ENCODE measurements at regions not wholly inside any gene's neighbourhood (a gene's known extent, or its start where the extent isn't known, plus 50 kb on each side); places are given as distances from the start of the nearest gene placed in this dataset.
A peak's percentile ranks its signal among the peaks of the same experiment; 100 is the strongest.
"Not testable (repeated sequence)": the region's sequence is repeated elsewhere in the genome, so short reads cannot be mapped to it uniquely, and the experiment has no call there.

DNA sequence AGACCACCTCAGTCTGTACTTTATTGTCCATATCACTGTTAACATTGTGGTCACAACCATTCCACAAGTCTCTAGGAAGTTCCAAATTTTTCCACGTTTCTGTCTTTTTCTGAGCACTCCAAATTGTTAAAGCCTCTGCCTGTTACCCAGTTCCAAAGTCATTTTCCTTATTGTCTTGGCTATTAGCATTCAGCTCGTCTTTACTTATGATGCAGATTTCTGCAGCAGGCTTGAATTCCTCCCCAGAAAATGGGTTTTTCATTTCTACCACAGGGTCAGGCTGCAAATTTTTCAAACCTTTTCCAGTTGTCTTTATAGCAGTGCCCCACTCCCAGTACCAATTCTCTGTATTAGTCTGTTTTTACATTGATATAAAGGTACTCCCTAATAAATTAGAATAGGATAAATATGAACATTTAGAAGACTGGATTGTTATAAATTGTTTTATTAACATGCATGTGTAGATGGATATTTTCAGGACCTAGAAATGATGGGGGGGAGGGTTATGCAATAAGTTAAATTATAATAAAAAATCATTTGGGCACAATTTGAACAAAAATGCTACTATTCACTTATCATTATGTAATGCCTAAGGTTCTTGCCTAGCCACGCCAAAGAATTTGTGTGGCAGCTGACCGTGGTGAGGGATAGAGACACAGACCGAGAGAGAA lies 595.3 kb upstream of the ADGRB3 start:
- TF ChIP-seq POLR2A (IDR thresholded peaks at IDR 0.05; ENCODE audit: low read depth, low read length) = no peak
- TF ChIP-seq POLR2AphosphoS5 (IDR thresholded peaks at IDR 0.05; ENCODE audit: low read depth, low read length) = no peak
- TF ChIP-seq TAF1 (IDR thresholded peaks at IDR 0.05; ENCODE audit: low read depth, low read length) = no peak
- no peak for TF ChIP-seq POU2F2 (IDR thresholded peaks at IDR 0.05; ENCODE audit: low read depth, low read length)
- no peak for TF ChIP-seq PAX5 (IDR thresholded peaks at IDR 0.05; ENCODE audit: insufficient read depth, low read length, severe bottlenecking)
- TF ChIP-seq SPI1 (IDR thresholded peaks at IDR 0.05; ENCODE audit: low read depth, low read length) = no peak
- no peak for DNase-seq (ENCODE audit: insufficient read length, low spot score)
- FAIRE-seq = no peak

DNA sequence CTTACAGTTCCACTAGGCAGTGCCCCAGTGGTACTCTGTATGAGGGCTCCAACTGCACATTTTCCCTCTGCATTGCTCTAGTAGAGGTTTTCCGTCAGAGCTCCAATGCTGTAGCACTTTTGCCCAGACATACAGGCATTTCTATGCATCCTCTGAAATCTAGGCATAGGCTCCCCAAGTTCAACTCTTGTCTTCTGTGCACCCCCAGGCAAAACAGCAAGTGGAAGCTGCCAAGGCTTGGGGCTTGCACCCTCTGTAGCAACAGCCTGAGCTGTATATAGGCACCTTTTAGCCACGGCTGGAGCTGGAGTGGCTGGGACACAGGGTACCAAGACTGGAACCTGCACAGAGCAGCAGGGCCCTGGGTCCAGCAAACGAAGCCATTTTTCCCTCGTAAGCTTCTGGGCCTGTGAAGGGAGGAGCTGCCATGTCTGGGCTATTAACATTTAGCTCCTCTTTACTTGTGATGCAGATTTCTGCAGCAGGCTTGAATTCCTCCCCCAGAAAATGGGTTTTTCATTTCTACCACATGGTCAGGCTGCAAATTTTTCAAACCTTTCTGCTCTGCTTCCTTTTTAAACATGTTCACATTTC lies 596.2 kb upstream of the ADGRB3 start:
- TF ChIP-seq SPI1 (IDR thresholded peaks at IDR 0.05; ENCODE audit: low read depth, low read length) (no peak), PAX5 (IDR thresholded peaks at IDR 0.05; ENCODE audit: insufficient read depth, low read length, severe bottlenecking) (no peak), POU2F2 (IDR thresholded peaks at IDR 0.05; ENCODE audit: low read depth, low read length) (no peak)
- DNase-seq (ENCODE audit: insufficient read length, low spot score) (no peak), FAIRE-seq (no peak)

DNA sequence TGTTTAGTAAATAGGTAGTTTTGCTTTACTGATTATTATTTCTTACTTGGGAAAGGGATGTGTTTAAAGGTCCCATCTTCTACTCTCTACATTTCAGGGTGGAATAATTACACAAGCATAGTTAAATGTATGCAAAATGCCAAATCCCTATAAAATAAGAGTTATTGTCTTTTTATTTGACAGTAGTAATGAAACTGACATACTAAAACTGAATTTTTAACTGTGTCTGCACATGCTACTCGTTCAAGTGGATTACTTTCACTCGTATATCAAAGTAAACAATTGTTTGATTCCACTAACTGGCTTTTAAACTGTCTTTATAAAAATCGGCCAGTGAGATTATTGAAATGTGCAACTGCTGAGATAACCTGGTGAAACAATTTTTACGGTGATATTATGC lies 602.9 kb upstream of the ADGRB3 start:
- DNase-seq (ENCODE audit: insufficient read length, low spot score) = no peak
- no peak for FAIRE-seq
- TF ChIP-seq PAX5 (IDR thresholded peaks at IDR 0.05; ENCODE audit: insufficient read depth, low read length, severe bottlenecking) (no peak), POU2F2 (IDR thresholded peaks at IDR 0.05; ENCODE audit: low read depth, low read length) (no peak), POLR2A (IDR thresholded peaks at IDR 0.05; ENCODE audit: low read depth, low read length) (no peak), SPI1 (IDR thresholded peaks at IDR 0.05; ENCODE audit: low read depth, low read length) (no peak), TAF1 (IDR thresholded peaks at IDR 0.05; ENCODE audit: low read depth, low read length) (no peak), POLR2AphosphoS5 (IDR thresholded peaks at IDR 0.05; ENCODE audit: low read depth, low read length) (no peak)

DNA sequence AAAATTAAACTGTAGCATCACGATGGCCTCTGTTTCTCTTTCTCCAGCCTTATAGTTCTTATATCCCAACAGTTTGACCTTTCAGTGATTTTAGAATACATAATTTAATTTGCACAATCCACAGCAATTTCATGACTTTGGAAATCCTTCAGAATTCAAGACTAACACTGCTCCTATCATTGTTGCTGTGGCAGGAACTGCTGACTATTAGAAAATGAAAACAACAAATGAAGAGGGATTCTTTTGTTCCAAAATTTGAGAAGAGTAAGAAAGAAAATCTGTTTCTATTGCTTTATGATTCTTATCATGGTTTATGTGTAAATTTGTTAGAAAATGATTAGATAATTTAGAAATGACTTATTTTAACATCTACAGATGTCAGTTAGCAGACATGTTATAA lies 604.0 kb upstream of the ADGRB3 start:
- TF ChIP-seq POU2F2 (IDR thresholded peaks at IDR 0.05; ENCODE audit: low read depth, low read length) (no peak), POLR2A (IDR thresholded peaks at IDR 0.05; ENCODE audit: low read depth, low read length) (no peak), PAX5 (IDR thresholded peaks at IDR 0.05; ENCODE audit: insufficient read depth, low read length, severe bottlenecking) (no peak), POLR2AphosphoS5 (IDR thresholded peaks at IDR 0.05; ENCODE audit: low read depth, low read length) (no peak), TAF1 (IDR thresholded peaks at IDR 0.05; ENCODE audit: low read depth, low read length) (no peak)
- FAIRE-seq (no peak), DNase-seq (ENCODE audit: insufficient read length, low spot score) (no peak)

DNA sequence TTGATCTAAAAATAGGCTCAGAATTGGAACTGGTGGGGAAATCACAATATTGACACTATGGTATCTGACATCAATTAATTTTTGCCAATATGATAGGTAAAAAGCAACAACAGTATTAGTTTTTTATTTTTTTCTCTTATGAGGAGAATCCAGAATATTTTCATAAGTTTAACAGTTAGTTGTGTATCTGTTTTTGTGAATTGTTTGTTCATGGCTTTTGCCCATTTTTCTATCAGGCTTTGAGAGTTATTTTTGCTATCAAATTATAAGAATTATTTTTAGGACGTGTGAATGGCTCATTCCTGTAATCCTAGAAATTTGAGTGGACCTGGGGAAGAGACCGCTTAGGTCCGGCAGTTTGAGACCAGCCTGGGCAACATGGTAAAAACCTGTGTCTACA lies 608.6 kb upstream of the ADGRB3 start:
- DNase-seq (ENCODE audit: insufficient read length, low spot score) (no peak), FAIRE-seq (no peak)
- no peak for TF ChIP-seq POU2F2 (IDR thresholded peaks at IDR 0.05; ENCODE audit: low read depth, low read length)
- no peak for TF ChIP-seq POLR2A (IDR thresholded peaks at IDR 0.05; ENCODE audit: low read depth, low read length)

DNA sequence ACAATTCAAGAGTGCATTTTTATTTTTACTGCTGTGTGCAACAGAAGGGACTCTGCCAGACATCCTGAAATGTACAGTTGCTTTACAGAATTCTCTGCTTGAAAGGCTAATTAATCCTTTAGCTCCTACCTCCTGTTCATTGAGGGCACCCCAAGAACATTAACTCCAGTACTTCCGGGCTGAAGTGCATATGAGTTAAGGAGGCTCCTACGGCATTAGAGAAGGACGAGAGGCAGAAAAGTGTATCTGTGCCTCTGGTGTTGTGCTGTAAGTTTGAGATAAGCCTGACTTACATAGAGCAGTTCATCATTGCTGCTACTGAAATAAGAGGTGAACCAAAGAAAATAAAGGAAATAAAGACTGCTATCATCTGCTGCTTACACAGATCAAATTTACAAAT lies 609.3 kb upstream of the ADGRB3 start:
- DNase-seq (ENCODE audit: insufficient read length, low spot score) = no peak
- TF ChIP-seq TAF1 (IDR thresholded peaks at IDR 0.05; ENCODE audit: low read depth, low read length) = no peak
- no peak for TF ChIP-seq POLR2AphosphoS5 (IDR thresholded peaks at IDR 0.05; ENCODE audit: low read depth, low read length)
- TF ChIP-seq POU2F2 (IDR thresholded peaks at IDR 0.05; ENCODE audit: low read depth, low read length) = no peak
- no peak for TF ChIP-seq POLR2A (IDR thresholded peaks at IDR 0.05; ENCODE audit: low read depth, low read length)
- TF ChIP-seq PAX5 (IDR thresholded peaks at IDR 0.05; ENCODE audit: insufficient read depth, low read length, severe bottlenecking) = no peak
- no peak for TF ChIP-seq SPI1 (IDR thresholded peaks at IDR 0.05; ENCODE audit: low read depth, low read length)
- FAIRE-seq = no peak

DNA sequence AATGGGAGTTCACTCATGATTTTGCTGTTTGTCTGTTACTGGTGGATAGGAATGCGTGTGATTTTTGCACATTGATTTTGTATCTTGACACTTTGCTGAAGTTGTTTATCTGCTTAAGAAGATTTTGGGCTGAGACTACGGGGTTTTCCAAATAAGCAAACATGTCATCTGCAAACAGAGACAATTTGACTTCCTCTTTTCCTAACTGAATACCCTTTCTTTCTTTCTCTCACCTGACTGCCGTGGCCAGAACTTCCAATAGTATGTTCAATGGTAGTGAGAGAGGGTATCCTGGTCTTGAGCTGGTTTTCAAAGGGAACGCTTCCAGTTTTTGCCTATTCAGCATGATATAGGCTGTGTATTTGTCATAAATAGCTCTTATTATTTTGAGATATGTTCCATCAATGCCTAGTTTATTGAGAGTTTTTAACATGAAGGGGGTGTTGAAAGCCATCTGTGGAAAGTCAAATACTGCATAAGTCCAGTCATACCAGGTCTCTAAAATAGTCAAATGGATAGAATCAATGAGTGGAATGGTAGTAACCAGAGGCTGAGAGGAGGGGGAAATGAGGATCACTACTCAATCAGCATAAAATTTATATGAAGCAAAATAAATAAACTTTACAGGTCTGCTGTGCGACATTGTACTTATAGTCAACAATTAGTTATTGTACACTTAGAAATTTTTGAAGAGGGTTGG lies 610.4 kb upstream of the ADGRB3 start:
- TF ChIP-seq SPI1 (IDR thresholded peaks at IDR 0.05; ENCODE audit: low read depth, low read length) (peak; percentile 89), POLR2AphosphoS5 (IDR thresholded peaks at IDR 0.05; ENCODE audit: low read depth, low read length) (no peak)
- no peak for FAIRE-seq
- no peak for DNase-seq (ENCODE audit: insufficient read length, low spot score)

DNA sequence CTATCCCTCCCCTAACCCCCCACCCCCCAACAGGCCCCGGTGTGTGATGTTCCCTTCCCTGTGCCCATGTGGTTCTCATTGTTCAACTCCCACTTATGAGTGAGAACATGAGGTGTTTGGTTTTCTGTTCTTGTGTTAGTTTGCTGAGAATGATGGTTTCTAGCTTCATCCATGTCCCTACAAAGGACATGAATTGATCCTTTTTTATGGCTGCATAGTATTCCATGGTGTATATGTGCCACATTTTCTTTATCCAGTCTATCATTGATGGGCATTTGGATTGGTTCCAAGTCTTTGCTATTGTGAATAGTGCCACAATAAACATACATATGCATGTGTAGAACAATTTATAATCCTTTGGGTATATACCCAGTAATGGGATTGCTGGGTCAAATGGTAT lies 612.1 kb upstream of the ADGRB3 start:
- DNase-seq (ENCODE audit: insufficient read length, low spot score); FAIRE-seq: not testable (repeated sequence)

DNA sequence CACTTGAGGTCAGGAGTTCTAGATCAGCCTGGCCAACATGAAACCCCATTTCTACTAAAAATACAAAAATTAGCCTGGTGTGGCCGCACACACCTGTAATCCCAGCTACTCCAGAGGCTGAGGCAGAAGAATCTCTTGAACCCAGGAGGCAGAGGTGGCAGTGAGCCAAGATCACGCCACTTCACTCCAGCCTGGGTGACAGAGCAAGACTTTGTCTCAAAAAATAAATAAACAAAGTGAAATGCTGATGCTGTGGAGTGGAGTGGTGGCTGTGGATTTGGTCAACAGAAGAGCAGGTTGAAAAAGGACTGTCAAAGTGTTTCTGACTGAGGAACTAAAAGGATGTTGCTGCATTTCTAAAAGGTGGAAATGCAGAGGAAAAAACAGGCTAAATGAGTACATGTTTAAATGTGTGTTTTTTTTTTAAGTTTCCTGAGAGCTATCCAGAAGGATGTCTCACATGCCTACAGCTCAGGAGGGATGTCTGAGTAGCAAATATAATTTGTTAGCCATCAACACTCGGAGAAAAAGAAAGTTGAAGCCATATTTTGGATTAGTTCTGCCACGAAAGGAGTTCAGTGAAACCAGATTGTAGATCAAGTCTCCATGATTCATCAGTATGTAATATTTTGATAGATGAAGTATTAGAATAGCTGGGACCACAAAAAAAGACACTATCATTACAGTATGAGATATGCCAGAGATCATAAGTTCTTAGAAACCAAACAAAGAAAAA lies 621.1 kb upstream of the ADGRB3 start:
- DNase-seq (ENCODE audit: insufficient read length, low spot score) = no peak
- FAIRE-seq = no peak
- no peak for TF ChIP-seq POU2F2 (IDR thresholded peaks at IDR 0.05; ENCODE audit: low read depth, low read length)
- TF ChIP-seq TAF1 (IDR thresholded peaks at IDR 0.05; ENCODE audit: low read depth, low read length) = no peak
- TF ChIP-seq POLR2AphosphoS5 (IDR thresholded peaks at IDR 0.05; ENCODE audit: low read depth, low read length) = no peak
- TF ChIP-seq SPI1 (IDR thresholded peaks at IDR 0.05; ENCODE audit: low read depth, low read length) = no peak
- TF ChIP-seq PAX5 (IDR thresholded peaks at IDR 0.05; ENCODE audit: insufficient read depth, low read length, severe bottlenecking) = no peak
- TF ChIP-seq POLR2A (IDR thresholded peaks at IDR 0.05; ENCODE audit: low read depth, low read length) = no peak

DNA sequence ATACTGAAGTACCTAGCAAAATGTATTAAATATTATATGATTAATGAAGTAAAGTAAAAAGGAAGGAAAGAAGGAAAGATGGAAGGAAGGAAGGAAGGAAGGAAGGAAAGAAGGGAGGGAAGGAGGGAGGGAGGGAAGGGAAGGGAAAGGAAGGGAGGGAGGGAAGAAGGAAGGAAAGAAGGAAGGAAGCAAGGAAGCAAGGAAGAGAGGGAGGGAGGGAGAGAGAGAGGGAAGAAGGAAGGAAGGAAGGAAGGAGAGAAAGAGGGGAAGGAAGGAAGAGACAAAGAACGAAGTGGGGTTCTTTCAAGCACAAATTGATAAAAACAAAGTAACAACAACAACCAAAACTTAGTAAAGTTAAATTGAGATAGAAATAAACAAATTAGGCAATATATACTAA lies 622.3 kb upstream of the ADGRB3 start:
- DNase-seq (ENCODE audit: insufficient read length, low spot score) = no peak
- no peak for FAIRE-seq
- no peak for TF ChIP-seq PAX5 (IDR thresholded peaks at IDR 0.05; ENCODE audit: insufficient read depth, low read length, severe bottlenecking)
- no peak for TF ChIP-seq POLR2A (IDR thresholded peaks at IDR 0.05; ENCODE audit: low read depth, low read length)
- TF ChIP-seq POLR2AphosphoS5 (IDR thresholded peaks at IDR 0.05; ENCODE audit: low read depth, low read length) = no peak
- TF ChIP-seq POU2F2 (IDR thresholded peaks at IDR 0.05; ENCODE audit: low read depth, low read length) = no peak
- TF ChIP-seq TAF1 (IDR thresholded peaks at IDR 0.05; ENCODE audit: low read depth, low read length) = no peak
- no peak for TF ChIP-seq SPI1 (IDR thresholded peaks at IDR 0.05; ENCODE audit: low read depth, low read length)

Data from GM12891 (cell line).